22Rv1 (cell line): ENCODE measurements at regions not wholly inside any gene's neighbourhood (a gene's known extent, or its start where the extent isn't known, plus 50 kb on each side); places are given as distances from the start of the nearest gene placed in this dataset.

Experiments
- CTCF ChIP-seq: fragments of 450-650 bp; IDR thresholded peaks from 2 replicates; pipeline ENCODE4 v1.5.1; 2017; ENCODE audit warnings: mild to moderate bottlenecking
- ZFX ChIP-seq: fragments of 450-650 bp; IDR thresholded peaks from 2 replicates; pipeline ENCODE4 v1.6.1; 2017; ENCODE audit warnings: antibody characterized with exemption, borderline replicate concordance

- TF ChIP-seq CTCF (no peak), ZFX (no peak)
Observed at GRCh38 chr1:214900590-214900989, 181.9 kb upstream of the KCNK2 start.
